Astrocyte (in vitro differentiated cells and primary cell): ENCODE measurements at regions not wholly inside any gene's neighbourhood (a gene's known extent, or its start where the extent isn't known, plus 50 kb on each side); places are given as distances from the start of the nearest gene placed in this dataset.

ENCODE experiments used
- EZH2 ChIP-seq: IDR thresholded peaks from 2 replicates; pipeline ENCODE4 v1.6.1; 2012; ENCODE audit warnings: mild to moderate bottlenecking, low read length, inconsistent platforms; ENCODE audit not compliant: insufficient read depth
- TF ChIP-seq, protein P1 (sequence below): IDR thresholded peaks from 2 replicates; pipeline ENCODE4 v1.5.1; 2011; ENCODE audit warnings: low read depth, mild to moderate bottlenecking, inconsistent platforms, low read length, moderate library complexity; ENCODE audit not compliant: insufficient read depth

DNA sequence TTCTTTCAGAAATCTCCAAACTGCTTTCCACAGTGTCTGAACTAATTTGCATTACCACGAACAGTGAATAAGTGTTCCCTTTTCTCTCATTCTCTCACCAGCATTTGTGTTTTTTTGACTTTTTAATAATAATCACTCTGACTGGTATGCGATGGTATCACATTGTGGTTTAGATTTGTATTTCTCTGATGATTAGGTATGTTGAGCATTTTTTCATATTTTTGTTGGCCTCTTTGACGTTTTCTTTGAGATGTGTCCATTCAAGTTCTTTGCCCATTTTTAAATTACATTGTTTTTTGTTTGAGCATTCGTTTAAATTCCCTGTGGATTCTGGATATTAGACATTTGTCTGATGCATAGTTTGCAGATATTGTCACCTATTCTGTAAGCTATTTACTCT lies 1639.6 kb upstream of the TENM4 start:
- TF ChIP-seq, protein P1, sequence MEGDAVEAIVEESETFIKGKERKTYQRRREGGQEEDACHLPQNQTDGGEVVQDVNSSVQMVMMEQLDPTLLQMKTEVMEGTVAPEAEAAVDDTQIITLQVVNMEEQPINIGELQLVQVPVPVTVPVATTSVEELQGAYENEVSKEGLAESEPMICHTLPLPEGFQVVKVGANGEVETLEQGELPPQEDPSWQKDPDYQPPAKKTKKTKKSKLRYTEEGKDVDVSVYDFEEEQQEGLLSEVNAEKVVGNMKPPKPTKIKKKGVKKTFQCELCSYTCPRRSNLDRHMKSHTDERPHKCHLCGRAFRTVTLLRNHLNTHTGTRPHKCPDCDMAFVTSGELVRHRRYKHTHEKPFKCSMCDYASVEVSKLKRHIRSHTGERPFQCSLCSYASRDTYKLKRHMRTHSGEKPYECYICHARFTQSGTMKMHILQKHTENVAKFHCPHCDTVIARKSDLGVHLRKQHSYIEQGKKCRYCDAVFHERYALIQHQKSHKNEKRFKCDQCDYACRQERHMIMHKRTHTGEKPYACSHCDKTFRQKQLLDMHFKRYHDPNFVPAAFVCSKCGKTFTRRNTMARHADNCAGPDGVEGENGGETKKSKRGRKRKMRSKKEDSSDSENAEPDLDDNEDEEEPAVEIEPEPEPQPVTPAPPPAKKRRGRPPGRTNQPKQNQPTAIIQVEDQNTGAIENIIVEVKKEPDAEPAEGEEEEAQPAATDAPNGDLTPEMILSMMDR: no peak
- TF ChIP-seq EZH2: no peak
